Stimulated activated CD4-positive, alpha-beta T cell treated with anti-CD3 and anti-CD28 coated beads, Interleukin-2, amount 100 ng/mL, for 48 hours (primary cell): ENCODE measurements at regions not wholly inside any gene's neighbourhood (a gene's known extent, or its start where the extent isn't known, plus 50 kb on each side); places are given as distances from the start of the nearest gene placed in this dataset.
"Not testable (repeated sequence)": the region's sequence is repeated elsewhere in the genome, so short reads cannot be mapped to it uniquely, and the experiment has no call there.

Experiments used
- DNase-seq, 2 donors: peaks; one replicate each; pipeline ENCODE4 v3.0.0-alpha.2; 2020

DNA sequence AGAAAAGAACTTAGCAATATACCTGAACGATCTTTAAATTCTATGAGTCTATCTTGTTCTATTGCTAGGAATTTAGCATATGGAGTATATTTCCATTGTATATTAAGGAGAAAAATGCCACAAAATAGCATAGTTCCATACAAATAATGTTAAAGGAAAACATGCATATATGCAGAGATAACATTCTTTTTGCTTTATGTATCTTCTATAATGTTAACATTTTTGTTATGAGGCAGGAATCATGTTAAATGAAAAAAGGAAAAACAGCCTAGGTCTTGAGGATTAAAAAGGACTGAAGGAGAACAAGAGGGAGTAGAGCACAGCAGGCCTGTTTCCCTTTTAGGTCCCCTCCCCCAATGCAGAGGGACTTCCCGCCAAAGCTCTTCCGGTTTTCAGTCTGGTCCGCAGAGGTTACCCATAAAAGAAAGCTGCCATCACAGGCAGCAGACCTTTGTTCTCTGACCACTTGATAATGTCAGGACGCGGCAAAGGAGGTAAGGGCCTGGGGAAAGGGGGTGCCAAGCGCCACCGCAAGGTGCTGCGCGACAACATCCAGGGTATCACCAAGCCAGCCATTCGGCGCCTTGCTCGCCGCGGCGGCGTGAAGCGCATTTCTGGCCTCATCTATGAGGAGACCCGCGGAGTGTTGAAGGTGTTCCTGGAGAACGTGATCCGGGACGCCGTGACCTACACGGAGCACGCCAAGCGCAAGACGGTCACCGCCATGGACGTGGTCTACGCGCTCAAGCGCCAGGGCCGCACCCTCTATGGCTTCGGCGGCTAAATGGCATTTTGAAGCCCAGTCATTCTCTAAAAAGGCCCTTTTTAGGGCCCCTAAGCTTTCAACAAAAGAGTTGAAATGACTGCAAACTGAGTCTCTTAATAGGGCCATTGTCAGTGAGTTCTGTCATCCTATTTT is 108.4 kb upstream of the PRSS16 start:
- DNase-seq, result peak; percentile 60 to 68

DNA sequence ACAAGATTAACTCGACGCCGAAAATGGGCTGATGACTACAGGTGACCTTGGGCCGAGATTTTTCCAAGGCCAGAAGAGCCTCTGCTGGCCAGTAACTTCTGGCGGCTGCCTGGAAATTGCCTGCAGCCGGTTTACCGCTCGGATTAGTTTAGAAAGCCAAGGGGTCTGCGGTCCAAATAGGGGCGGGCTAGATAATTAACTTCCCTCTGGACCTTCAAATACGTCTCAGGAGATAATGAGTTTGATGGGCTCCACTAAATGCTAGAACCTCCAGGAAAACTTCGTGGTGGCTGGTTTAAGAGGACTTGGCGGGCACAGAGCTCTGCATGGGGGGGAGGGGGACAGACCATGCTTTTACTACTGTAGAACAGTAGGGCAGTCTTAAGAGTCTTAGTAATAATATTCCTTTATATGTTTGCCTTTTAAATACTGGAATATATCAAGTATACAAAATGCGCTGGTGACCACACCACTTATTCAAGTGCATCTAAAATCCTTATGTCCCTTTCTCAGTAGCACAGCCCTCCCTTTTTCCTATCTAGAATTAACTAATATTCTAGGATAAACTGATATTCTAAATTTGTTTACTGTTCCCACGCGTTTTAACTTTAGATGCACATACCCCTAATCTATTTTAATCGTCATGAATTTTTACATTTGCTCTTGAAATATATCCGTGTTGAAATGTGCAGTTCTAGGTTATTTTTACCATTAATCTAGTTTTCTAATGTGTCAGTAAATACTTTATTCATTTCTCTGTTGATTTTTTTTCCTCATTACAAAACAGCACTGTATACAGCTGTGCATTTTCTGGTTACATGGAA is 107.5 kb upstream of the PRSS16 start:
- DNase-seq, result peak in 1 of 2 donors; percentile 31

DNA sequence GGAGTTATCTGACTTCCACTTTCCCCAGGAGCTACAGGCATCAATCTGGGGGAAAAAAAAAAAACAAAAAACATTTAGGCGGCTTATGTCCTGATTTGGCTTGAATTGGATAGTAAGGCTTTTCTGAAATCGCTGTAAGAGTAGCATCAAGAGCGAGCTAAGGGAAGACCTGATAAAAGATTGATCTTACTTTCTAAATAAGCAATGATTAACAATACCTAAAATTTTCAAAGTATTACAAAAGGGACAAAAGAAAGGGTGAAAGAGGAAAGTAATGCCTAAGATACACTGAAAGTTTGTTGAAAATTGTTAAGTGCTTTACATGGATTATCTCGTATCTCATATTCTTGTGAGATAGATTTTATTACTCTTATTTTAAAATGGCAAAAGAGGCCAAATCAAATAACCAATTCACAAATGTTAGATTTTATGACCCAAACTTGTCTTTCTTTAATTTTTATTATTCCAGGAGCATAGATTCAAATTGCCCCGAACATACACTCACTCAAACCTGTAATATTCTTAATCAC is 106.4 kb upstream of the PRSS16 start:
- no peak for DNase-seq

DNA sequence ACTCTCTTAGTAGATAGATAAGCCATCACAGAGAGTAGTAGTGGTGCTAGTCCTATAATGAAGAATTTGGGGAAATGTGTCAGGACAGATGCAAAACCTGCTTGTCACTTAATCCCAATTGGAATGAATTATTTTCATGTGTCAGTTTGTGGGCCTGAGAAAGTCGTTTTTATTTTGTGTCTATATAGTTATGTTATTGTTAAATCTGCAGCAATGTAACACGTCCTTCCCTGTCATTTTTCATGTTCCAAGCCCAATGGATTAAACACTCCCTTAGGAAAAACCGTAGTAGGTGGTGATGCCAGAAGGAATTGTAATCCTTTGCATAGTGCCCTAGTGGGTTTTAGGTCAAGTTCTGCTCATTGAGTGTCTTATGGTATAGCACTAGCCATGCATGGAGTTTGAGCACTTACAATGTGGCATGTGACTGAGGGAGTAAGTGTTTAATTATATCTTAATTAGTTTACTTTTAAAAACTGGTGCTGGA is 105.9 kb upstream of the PRSS16 start:
- DNase-seq, result no peak

DNA sequence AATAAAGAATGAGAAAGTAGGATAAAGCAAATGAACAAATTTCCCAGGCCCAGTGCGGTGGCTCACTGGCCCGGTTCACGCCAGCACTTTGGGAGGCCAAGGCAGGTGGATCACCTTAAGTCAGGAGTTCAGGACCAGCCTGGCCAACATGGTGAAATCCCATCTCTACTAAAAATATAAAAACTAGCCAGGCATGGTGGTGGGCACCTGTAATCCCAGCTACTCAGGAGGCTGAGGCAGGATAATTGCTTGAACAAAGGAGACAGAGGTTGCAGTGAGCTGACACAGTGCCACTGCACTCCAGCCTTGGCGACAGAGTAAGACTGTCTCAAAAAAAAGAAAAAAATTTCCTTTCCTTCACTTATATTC is 104.5 kb upstream of the PRSS16 start:
- not testable (repeated sequence) for DNase-seq

DNA sequence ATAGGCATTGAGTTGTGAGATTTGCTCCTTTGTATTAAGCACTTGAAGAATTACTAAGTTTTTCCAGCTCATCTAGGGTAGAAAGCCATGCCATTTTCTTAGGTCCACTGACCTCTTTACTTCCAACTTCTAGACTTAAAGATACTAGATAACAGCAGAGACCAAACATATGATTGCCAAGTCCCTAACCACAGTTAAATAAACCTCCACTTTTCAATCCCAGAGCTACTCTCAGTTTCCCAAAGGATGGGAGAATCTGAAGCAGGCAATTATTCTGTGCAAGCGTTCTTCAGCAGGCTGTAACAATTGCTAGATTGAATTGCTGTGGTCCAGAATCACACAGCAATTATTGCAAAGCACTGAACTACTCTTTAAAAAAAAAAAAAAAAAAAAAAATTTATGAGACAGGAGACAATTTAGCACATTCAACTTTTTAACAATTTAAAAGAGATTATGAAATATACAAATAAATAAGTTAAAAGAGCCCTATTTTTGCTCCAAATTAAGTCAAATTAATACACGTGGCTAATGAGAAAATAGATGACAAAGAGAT is 104.0 kb upstream of the PRSS16 start:
- no peak for DNase-seq

DNA sequence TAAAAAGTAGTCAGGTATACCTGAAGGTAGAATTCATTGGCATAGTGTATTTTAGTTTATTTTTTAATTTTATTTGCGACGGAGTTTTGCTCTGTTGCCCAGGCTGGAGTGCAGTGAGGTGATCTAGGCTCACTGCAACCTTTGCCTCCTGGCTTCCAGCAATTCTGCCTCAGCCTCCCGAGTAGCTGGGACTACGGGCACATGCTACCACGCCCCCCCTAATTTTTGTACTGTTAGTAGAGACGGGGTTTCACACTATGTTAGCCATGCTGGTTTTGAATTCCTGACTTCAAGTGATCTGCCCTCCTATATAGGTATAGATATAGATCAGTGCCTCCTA is 102.8 kb upstream of the PRSS16 start:
- DNase-seq, result no peak

DNA sequence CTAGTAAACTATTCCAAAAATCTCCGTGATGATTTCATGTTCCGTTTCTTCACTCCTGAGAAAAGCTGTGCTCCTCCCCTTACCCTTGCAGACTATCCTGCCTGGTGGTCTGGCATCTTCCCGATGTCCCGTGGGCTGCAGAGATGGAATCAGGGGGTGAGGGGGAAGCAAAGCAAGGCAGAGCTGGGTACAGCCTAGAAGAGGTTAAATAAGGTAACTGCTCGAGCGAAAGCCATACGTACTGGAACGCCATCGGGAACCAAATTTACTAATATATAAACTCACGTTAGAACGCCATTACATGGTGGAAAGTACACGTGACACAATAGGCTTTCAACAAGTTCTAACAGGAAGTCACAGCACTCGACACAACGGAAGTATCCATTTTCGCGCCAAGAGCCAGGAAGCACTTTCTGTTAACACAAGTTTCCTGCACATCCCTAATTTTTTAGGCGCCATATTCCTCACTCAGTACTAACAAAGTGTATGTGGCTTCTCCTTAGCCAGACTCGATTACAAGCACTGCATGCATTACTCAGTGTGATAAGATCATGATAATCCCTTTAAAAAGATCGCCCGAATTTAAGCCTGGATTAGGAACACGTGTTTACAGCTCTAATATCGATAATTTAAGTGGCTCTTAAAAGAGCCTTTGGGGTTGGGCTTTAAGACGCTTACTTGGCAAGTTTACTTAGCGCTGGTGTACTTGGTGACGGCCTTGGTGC is 101.6 kb upstream of the PRSS16 start:
- DNase-seq, result peak; percentile 45 to 60

DNA sequence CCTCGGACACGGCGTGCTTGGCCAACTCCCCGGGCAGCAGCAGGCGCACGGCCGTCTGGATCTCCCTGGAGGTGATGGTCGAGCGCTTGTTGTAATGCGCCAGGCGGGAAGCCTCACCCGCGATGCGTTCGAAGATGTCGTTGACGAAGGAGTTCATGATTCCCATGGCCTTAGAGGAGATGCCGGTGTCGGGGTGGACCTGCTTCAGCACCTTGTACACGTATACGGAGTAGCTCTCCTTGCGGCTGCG is 101.1 kb upstream of the PRSS16 start:
- not testable (repeated sequence) for DNase-seq

DNA sequence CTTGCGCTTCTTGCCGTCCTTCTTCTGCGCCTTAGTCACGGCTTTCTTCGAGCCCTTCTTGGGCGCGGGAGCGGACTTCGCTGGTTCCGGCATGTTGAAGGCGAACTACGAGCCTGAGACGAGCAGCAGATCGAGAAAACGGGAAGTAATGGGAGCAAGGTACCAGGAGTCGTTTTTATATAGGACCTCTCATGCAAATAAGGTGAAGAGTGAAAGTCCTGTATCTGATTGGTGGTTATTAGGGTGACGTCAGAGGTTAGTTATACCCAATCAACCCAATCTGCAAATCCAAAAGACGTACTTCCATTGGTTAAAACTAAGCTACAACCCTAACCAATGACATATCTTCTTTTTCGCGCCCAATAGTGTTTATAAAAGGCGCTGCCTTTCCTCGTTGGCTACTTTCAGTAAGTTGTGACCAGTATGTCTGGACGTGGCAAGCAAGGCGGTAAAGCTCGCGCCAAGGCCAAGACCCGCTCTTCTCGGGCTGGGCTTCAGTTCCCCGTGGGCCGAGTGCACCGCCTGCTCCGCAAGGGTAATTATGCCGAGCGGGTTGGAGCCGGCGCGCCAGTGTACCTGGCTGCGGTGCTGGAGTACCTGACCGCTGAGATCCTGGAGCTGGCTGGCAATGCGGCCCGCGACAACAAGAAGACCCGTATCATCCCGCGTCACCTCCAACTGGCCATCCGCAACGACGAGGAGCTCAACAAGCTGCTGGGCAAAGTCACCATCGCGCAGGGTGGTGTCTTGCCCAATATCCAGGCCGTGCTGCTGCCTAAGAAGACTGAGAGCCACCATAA is 100.6 kb upstream of the PRSS16 start:
- DNase-seq, result peak; percentile 74 to 79

DNA sequence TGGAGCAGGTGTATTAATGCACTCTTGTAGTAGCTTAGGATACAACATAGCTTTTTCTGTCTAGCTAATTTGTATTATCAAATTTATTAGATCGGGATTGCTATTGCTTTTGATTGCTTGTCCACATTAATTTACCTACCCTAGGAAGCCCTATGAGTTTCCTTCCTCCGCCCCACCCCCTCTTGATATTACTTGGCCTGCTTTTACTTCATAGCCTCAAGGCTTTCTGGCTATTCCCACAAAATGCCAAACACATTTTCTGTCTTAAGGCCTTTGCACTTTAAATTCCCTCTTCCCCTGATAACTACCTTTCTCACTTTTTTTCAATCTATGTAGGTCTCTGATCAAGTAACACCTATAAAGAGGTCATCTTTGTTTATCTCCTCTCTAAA is 99.1 kb upstream of the PRSS16 start:
- no peak for DNase-seq

DNA sequence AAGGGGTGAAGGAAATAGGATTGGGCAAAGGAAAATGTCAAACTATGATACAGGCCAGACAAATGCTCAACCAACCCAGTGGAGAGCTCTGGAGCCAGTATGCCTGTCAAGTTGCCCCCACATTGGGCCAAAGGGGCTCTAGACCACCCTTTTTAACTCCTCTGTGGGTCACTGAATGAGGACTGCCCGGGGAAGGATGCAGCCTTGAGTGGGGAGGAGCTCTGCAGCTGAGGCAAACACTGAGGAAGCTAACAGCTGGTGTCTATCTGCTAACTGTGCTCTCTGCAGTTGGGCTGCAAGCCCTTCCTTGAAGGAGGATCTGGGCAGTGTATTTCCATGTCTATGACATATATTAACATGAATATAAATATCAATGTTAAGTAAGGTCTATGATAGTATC is 98.4 kb upstream of the PRSS16 start:
- DNase-seq, result no peak

DNA sequence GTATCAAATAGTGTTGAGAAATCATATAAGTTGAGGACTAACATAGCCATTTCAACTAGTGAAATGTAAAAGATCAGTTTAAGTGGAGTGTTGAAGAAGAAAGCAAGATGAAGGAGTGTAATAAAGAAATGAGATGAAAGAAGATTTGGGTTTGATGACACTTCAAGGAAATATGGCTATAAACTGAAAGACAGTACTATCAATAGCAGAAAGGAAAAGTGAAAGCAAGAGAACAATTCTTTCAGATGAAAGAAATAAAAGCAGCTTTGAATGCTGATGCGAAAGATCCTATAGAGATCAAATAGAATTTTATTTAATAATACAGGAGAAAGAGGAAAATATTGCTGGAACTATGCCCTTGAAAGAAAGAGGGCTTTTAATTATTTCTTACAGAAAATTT is 92.8 kb upstream of the PRSS16 start:
- no peak for DNase-seq

DNA sequence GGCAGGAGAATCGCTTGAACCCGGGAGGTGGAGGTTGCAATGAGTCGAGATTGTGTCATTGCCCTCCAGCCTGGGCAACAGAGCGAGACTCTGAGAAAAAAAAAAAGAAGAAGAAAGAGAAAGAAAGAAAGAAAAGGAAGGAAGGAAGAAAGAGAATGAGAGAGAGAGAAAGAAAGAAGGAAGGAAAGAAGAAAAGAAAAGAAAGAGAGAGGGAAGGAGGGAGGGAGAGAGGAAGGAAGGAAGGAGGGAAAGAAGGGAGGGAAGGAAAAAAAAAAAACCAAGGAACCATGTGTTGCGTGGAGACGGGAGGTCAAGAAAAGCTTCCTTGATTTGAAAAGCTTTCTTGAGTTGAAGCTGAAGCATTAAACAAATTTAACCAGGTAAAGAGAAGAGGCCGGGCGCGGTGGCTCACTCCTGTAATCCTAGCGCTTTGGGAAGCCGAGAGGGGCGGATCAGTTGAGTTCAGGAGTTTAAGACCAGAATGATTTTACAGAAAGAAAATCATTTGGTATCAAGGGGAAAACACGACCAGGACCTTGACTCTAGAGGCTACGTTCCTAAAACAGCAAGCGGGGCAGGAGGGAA is 90.5 kb upstream of the PRSS16 start:
- DNase-seq, result no peak

DNA sequence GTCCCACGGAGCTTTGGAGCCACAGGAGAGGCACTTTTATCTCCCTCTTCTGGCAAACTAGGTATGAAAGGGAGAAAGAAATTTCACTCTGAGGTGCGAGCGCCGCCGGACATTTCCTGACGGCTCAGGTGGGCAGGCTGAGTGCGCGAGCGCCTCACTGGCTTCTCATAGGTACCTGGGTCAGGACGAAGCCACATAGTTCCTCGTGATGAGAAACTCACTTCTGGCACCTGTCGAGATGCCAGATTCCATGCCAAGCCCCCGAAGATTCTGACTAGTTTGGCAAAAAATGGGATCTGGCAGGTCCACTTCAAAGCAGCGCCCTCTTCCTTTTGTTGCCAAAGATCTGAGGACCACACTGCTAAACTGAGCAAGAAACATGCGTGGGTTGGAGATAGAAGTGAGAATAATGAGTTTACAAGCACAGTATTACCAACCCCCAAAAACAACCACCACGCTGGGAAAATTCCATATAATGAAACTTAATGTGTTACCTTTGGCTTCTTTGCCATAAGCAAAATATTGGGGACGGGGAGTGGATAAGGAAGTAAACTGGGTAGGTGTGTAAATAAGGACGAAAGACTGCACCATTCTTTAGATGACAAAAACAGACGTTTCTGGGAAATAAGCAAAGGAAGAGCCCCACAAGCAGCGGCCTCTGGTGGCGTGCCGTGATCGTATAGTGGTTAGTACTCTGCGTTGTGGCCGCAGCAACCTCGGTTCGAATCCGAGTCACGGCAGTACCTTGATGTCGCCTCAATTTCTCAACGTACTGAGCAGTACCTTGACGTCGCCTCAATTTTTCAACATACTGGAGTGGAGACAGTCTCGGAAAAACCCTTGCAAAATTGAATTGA is 89.8 kb upstream of the PRSS16 start:
- peak; percentile 74 to 75 for DNase-seq

DNA sequence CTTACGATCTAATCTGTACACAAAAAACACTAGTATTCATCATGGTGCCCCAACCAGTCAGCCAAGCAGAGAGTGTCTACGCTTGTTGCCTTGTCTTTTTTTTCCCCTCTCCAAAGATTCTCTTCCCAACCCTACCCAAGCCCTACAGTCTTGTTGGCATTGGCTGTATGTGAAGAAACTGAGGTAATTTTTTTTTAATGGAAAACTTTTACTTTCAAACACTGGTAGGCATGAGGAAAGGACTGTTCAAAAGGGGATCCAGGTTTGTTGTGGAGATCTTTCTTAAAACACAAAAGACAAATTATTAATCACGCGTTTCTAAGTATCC is 89.2 kb upstream of the PRSS16 start:
- DNase-seq, result no peak

DNA sequence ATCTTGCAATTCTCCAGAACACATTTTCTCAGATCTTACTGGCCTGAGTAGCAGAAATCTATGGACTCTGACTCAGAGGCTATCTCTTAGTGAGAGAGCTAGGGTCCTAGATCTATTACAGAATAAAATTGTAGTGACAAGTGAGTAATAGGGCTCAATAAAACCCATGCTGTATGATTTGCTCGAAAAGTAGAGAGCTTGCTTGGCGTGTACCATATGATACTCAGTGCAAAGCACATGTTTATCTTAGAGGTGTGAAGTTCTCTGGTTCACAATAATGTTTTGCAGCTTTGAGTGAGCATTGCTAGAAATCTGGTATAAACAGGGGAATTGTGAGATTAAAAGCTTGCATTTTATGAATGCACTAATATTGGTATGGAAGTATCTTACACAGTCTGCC is 87.8 kb upstream of the PRSS16 start:
- DNase-seq, result no peak

DNA sequence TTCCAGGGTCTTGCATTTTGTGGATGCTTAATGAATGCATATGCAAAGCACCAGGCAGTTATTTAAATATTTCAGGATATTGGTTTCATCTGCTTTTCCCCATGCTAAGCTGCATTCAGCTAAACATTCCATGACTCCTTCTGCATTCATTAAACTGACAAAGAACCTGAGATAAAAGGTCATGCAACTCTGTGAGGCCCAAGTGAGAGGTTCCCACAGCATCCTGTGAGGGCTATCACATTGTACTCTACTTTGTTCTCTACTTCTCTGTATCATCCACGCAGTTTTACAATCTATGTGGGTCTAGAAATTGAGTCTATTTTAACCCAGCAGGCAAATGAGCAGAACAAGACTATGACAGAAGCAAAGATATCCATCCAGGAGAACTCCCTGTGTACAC is 86.4 kb upstream of the PRSS16 start:
- no peak for DNase-seq

DNA sequence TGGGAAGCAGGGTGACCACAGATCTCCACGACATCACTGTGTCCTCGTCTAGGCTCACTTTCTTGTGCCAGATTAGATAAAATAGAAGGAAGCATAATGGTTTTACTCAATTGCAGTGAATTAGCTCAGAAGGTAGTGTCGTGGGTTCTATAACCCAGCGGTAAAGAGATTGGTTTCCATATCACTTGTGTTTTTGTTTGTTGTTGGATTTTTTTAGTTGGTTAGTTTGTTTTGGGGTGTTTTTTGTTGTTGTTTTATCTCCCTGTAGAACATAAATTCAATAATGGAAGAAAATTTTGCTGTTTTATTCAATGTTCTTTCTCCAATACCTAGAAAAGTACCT is 85.9 kb upstream of the PRSS16 start:
- DNase-seq, result no peak

DNA sequence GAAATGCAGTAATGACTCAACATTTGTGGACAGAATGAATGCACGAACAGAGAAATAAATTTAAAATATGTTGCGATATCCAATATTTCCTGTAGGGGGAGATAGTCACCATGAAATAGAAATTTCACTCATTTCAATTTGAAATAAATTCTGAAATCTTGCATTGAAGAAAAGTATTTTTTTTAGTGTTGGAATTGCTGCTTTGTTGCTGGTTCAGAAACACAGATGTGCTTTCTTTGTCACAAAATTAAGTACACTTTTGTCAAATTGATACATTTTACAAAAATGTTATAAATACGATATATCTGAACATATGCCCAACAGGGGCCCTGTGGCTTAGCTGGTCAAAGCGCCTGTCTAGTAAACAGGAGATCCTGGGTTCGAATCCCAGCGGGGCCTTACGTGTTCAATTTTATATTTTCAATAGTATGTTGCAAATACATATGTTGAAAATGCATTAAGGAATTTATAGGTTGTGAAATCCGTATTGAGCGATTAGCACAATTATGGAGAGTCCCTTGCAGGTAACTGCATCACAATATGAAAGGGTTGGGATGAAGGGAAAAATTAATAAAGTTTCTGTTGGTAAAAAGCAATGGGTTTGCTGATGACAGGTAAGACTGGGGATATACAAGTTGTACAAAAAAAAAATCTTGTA is 85.4 kb upstream of the PRSS16 start:
- peak in 1 of 2 donors; percentile 25 for DNase-seq

DNA sequence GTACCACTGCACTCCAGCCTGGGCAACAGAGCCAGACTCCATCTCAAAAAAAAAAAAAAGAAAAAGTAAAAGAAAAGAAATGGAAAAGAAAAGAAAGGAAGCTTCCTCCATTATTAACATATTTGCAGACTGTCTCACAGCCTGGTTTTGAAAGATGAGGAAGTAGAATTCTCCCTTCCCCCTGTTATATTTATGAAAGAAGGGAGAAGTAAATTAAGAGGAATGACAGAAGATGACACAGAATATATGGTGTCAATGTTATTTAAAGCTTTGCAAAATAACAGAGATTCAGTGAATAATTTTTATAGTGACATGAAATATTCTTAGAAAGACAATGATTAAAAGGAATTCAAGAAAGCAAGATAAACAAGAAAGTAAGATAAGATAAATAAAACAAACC is 83.7 kb upstream of the PRSS16 start:
- no peak for DNase-seq
